Amygdala (tissue), 56 donors: ENCODE measurements at regions not wholly inside any gene's neighbourhood (a gene's known extent, or its start where the extent isn't known, plus 50 kb on each side); places are given as distances from the start of the nearest gene placed in this dataset.

Experiments
- DNase-seq, 56 donors: peaks; one replicate each; lab custom pipeline; 2025; lab: John Stamatoyannopoulos, UW

GRCh38 chrY:14139521-14139920 is 83.5 kb downstream of the VCY1B start:
- DNase-seq, result no peak

- no peak for DNase-seq
Observed at GRCh38 chrY:14145614-14146013, 89.6 kb downstream of the VCY1B start.

GRCh38 chrY:14182776-14183175 is 126.7 kb downstream of the VCY1B start:
- no peak for DNase-seq

- DNase-seq, result no peak
Observed at GRCh38 chrY:14222014-14222413, 166.0 kb downstream of the VCY1B start.

GRCh38 chrY:14231703-14232102 is 175.7 kb downstream of the VCY1B start:
- DNase-seq, result no peak

GRCh38 chrY:14235070-14235469 is 179.0 kb downstream of the VCY1B start:
- no peak for DNase-seq

GRCh38 chrY:14238277-14238676 is 182.2 kb downstream of the VCY1B start:
- no peak for DNase-seq

- peak in 2 of 56 donors; percentile 0 to 7 for DNase-seq
Observed at GRCh38 chrY:14246948-14247347, 190.9 kb downstream of the VCY1B start.

- no peak for DNase-seq
Observed at GRCh38 chrY:14248878-14249576, 193.0 kb downstream of the VCY1B start.

- DNase-seq, result peak in 2 of 56 donors; percentile 0
Observed at GRCh38 chrY:14255965-14256816, 200.2 kb downstream of the VCY1B start.

GRCh38 chrY:14256817-14257168 is 200.8 kb downstream of the VCY1B start:
- DNase-seq, result no peak

- no peak for DNase-seq
Observed at GRCh38 chrY:14277029-14277428, 221.0 kb downstream of the VCY1B start.

- DNase-seq, result no peak
Observed at GRCh38 chrY:14290656-14291375, 233.5 kb upstream of the NLGN4Y start.

GRCh38 chrY:14292382-14292781 is 231.9 kb upstream of the NLGN4Y start:
- DNase-seq, result no peak

- DNase-seq, result no peak
Observed at GRCh38 chrY:14300775-14301174, 223.6 kb upstream of the NLGN4Y start.

GRCh38 chrY:14301552-14301951 is 222.8 kb upstream of the NLGN4Y start:
- DNase-seq, result no peak

GRCh38 chrY:14328677-14329345 is 195.5 kb upstream of the NLGN4Y start:
- DNase-seq, result peak in 13 of 56 donors; percentile 0 to 19 (median 0)

GRCh38 chrY:14330362-14330761 is 194.0 kb upstream of the NLGN4Y start:
- no peak for DNase-seq

GRCh38 chrY:14339524-14339923 is 184.8 kb upstream of the NLGN4Y start:
- no peak for DNase-seq

- peak in 3 of 56 donors; percentile 0 for DNase-seq
Observed at GRCh38 chrY:14340459-14341143, 183.7 kb upstream of the NLGN4Y start.
